ENCODE measurements at regions not wholly inside any gene's neighbourhood (a gene's known extent, or its start where the extent isn't known, plus 50 kb on each side); places are given as distances from the start of the nearest gene placed in this dataset.
"Not testable (repeated sequence)": the region's sequence is repeated elsewhere in the genome, so short reads cannot be mapped to it uniquely, and the experiment has no call there.

GRCh38 chr11:112538534-112539280 is 278.0 kb upstream of the PLET1 start (continued):
- TF ChIP-seq RFX5 (IDR thresholded peaks at IDR 0.05; ENCODE audit: borderline replicate concordance, low read depth, low read length) (no peak), BACH1 (IDR thresholded peaks at IDR 0.05; ENCODE audit: low read length) (no peak)

DNA sequence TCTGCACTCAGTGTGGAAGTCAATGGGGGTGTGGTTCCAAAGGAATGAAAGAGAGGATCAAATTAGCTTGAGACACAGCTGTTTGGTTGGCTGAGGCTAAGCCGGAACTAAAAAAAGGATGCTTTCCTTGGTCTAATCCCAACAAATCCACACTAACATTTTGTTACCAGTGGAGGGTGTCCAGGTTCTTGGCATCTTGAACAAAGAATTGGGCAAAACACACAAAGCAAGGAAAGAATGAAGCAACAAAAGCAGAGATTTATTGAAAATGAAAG is 278.6 kb upstream of the PLET1 start:
- H4K8ac ChIP-seq (ENCODE audit: extremely low read depth, insufficient read depth, low read length); FAIRE-seq; H3K4me3 ChIP-seq (ENCODE audit: extremely low read depth in 1 of 4, insufficient read depth in 2 of 4, low read depth in 3 of 4, low read length in 4 of 4); H2BK5ac ChIP-seq (ENCODE audit: low read depth, low read length); H2BK120ac ChIP-seq (replicated peaks; ENCODE audit: low read depth, low read length); H2BK20ac ChIP-seq (ENCODE audit: low read length); H3K4ac ChIP-seq (replicated peaks; ENCODE audit: insufficient read length, low read depth, low read length); H4K91ac ChIP-seq (replicated peaks; ENCODE audit: insufficient read length, low read length); H3K56ac ChIP-seq (replicated peaks; ENCODE audit: insufficient read length, low read depth, low read length); POLR2A ChIA-PET (ENCODE audit: partially characterized antibody); H3K18ac ChIP-seq (ENCODE audit: extremely low read depth, low read length); H3K9ac ChIP-seq (replicated peaks in 1 of 4; ENCODE audit: extremely low read depth in 1 of 4, low read depth in 3 of 4, low read length in 3 of 4); H3K4me1 ChIP-seq (replicated peaks in 1 of 4; ENCODE audit: control insufficient read depth in 3 of 4, insufficient read depth in 4 of 4, low read length in 3 of 4); H3K14ac ChIP-seq (ENCODE audit: insufficient read length); H2AFZ ChIP-seq (ENCODE audit: low read length); H3K79me2 ChIP-seq (ENCODE audit: control insufficient read depth in 1 of 2, insufficient read depth in 2 of 2, low read length in 2 of 2); H3K23ac ChIP-seq (ENCODE audit: insufficient read length); H3K36me3 ChIP-seq (ENCODE audit: control insufficient read depth in 2 of 4, insufficient read depth in 4 of 4, low read length in 3 of 4); H3K27ac ChIP-seq (ENCODE audit: low read depth, low read length); DNase-seq (ENCODE audit: low read depth in 1 of 2, low spot score in 2 of 2); H3K79me1 ChIP-seq (ENCODE audit: low read depth, low read length); H4K5ac ChIP-seq (ENCODE audit: insufficient read length, low read depth, low read length); H3K4me2 ChIP-seq (ENCODE audit: insufficient read depth in 1 of 2, low read depth in 2 of 2, low read length in 2 of 2); H4K20me1 ChIP-seq (replicated peaks in 1 of 2; ENCODE audit: control insufficient read depth in 1 of 2, insufficient read depth in 2 of 2, low read length in 2 of 2); H3K27me3 ChIP-seq (replicated peaks in 1 of 4; ENCODE audit: control insufficient read depth in 3 of 4, extremely low read depth in 1 of 4, insufficient read depth in 3 of 4, low read length in 3 of 4); H2AK5ac ChIP-seq (ENCODE audit: low read depth, low read length); H2BK12ac ChIP-seq (ENCODE audit: low read depth, low read length); H3K23me2 ChIP-seq (ENCODE audit: low read depth, low read length); H2BK15ac ChIP-seq (ENCODE audit: low read length): not testable (repeated sequence)
- H3K9me3 ChIP-seq (ENCODE audit: insufficient read depth in 2 of 2, low read depth in 1 of 2, low read length in 1 of 2) = peaks cover 10% of the 10 kb centered on the region in 2 experiments; a peak in 3 of 4 replicates
- 75% methylated on average over 1 of the region's 1 CpG; no CpG with 5 or more reads in 1 of the 2 experiments for WGBS, 2 experiments (ENCODE audit: extremely low coverage in 1 of 2, insufficient coverage in 1 of 2, insufficient read length in 1 of 2, insufficient replicate concordance in 2 of 2, low coverage in 1 of 2, low lambda C conversion rate in 2 of 2, missing lambda C conversion rate in 1 of 2)
- CTCF ChIA-PET (ENCODE audit: partially characterized antibody) = interaction anchor here (4.9 kb wide), 1 partner anchor 16 kb away, joined by 28 read pairs; no protein-coding TSS in a partner anchor

All from H1 (cell line).